Right atrium auricular region (tissue), 2 donors: ENCODE measurements at regions not wholly inside any gene's neighbourhood (a gene's known extent, or its start where the extent isn't known, plus 50 kb on each side); places are given as distances from the start of the nearest gene placed in this dataset.

Source experiments
- DNase-seq: peaks from one replicate; pipeline ENCODE4 v3.0.0-alpha.2; 2019; ENCODE audit warnings: low spot score
- H3K27ac ChIP-seq, 2 donors: fragments of 200-600 bp; sonication (generic); 1 replicate in 1 of 2; 2 replicates in 1 of 2; pipeline ENCODE4 v1.5.1; 2016 to 2019
- H3K27me3 ChIP-seq, 2 donors: fragments of 200-600 bp; sonication (generic); one replicate each; pipeline versions ENCODE4 v1.5.1 to v1.6.0; 2017 to 2019
- H3K36me3 ChIP-seq: fragments of 200-600 bp; sonication (generic); one replicate; pipeline ENCODE4 v1.5.1; 2016
- H3K4me1 ChIP-seq, 2 donors: fragments of 200-600 bp; sonication (generic); one replicate each; pipeline versions ENCODE4 v1.5.1 to v1.6.0; 2017 to 2019
- H3K4me3 ChIP-seq, 2 donors: fragments of 200-600 bp; sonication (generic); 1 replicate in 1 of 2; 2 replicates in 1 of 2; pipeline ENCODE4 v1.5.1; 2017 to 2019; ENCODE audit warnings: mild to moderate bottlenecking in 1 of 2, moderate library complexity in 1 of 2
- H3K9me3 ChIP-seq, 2 donors: fragments of 200-600 bp; sonication (generic); one replicate each; pipeline ENCODE4 v1.5.1; 2019
- TF ChIP-seq, protein P1 (sequence below), 2 donors: fragments of 200-600 bp; sonication (generic); IDR thresholded peaks; one replicate each; pipeline ENCODE4 v1.5.1; 2019; ENCODE audit warnings: antibody characterized with exemption in 2 of 2

GRCh38 chr9:26710008-26710407 lies 182.6 kb downstream of the CAAP1 start:
- no peak overlapping the region for H3K27ac ChIP-seq
- TF ChIP-seq, protein P1, sequence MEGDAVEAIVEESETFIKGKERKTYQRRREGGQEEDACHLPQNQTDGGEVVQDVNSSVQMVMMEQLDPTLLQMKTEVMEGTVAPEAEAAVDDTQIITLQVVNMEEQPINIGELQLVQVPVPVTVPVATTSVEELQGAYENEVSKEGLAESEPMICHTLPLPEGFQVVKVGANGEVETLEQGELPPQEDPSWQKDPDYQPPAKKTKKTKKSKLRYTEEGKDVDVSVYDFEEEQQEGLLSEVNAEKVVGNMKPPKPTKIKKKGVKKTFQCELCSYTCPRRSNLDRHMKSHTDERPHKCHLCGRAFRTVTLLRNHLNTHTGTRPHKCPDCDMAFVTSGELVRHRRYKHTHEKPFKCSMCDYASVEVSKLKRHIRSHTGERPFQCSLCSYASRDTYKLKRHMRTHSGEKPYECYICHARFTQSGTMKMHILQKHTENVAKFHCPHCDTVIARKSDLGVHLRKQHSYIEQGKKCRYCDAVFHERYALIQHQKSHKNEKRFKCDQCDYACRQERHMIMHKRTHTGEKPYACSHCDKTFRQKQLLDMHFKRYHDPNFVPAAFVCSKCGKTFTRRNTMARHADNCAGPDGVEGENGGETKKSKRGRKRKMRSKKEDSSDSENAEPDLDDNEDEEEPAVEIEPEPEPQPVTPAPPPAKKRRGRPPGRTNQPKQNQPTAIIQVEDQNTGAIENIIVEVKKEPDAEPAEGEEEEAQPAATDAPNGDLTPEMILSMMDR (IDR thresholded peaks at IDR 0.05), result no peak
- H3K36me3 ChIP-seq, result no peaks in the 10 kb centered on the region
- H3K4me1 ChIP-seq, result no peaks in the 10 kb centered on the region
- H3K27me3 ChIP-seq, result no peaks in the 10 kb centered on the region
- no peak for DNase-seq
- no peaks in the 10 kb centered on the region for H3K9me3 ChIP-seq
- H3K4me3 ChIP-seq, result no peak overlapping the region

DNA sequence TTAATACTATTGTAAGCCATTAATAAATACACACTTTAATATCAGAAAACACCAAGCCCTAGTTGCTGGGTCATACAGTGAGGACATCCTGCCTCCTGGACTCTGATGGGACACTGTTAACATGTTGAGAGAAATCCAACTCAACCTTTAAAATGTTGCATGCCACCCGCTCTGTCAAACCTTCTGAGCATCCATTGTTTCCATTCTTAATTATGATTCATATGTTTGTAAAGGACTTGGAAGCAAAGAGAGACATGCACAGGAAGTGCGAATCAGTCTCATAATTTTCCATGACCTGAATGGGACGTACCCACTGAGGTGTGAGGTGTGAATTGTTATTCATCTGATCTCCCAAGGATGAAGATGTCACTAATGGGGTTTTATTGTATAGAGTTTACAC lies 186.4 kb downstream of the CAAP1 start:
- no peaks in the 10 kb centered on the region for H3K4me1 ChIP-seq
- no peak overlapping the region for H3K27ac ChIP-seq
- no peak overlapping the region for H3K4me3 ChIP-seq
- no peaks in the 10 kb centered on the region for H3K9me3 ChIP-seq
- TF ChIP-seq, protein P1 (IDR thresholded peaks at IDR 0.05), result no peak
- DNase-seq, result no peak
- no peaks in the 10 kb centered on the region for H3K36me3 ChIP-seq
- H3K27me3 ChIP-seq, result no peaks in the 10 kb centered on the region

GRCh38 chr9:26695298-26695622 lies 197.3 kb downstream of the CAAP1 start:
- Histone ChIP-seq H3K4me1 (no peaks in the 10 kb centered on the region), H3K36me3 (no peaks in the 10 kb centered on the region), H3K4me3 (no peak overlapping the region), H3K27me3 (no peaks in the 10 kb centered on the region), H3K27ac (no peak overlapping the region), H3K9me3 (peaks cover 0 to 14% of the 10 kb centered on the region in 2 donors)
- DNase-seq, result no peak
- TF ChIP-seq, protein P1 (IDR thresholded peaks at IDR 0.05), result no peak

- peaks cover 0 to 14% of the 10 kb centered on the region in 2 donors for H3K9me3 ChIP-seq
- no peaks in the 10 kb centered on the region for H3K36me3 ChIP-seq
- no peak overlapping the region for H3K27ac ChIP-seq
- TF ChIP-seq, protein P1 (IDR thresholded peaks at IDR 0.05), result no peak
- H3K27me3 ChIP-seq, result no peaks in the 10 kb centered on the region
- no peaks in the 10 kb centered on the region for H3K4me1 ChIP-seq
- no peak for DNase-seq
- H3K4me3 ChIP-seq, result no peak overlapping the region
Measured at GRCh38 chr9:26694381-26695297, 198.0 kb downstream of the CAAP1 start.

GRCh38 chr9:26689041-26689440 lies 203.6 kb downstream of the CAAP1 start:
- no peak overlapping the region for H3K4me3 ChIP-seq
- no peak overlapping the region for H3K27ac ChIP-seq
- H3K36me3 ChIP-seq, result no peaks in the 10 kb centered on the region
- H3K4me1 ChIP-seq, result no peaks in the 10 kb centered on the region
- H3K9me3 ChIP-seq, result no peaks in the 10 kb centered on the region
- DNase-seq, result no peak
- TF ChIP-seq, protein P1 (IDR thresholded peaks at IDR 0.05), result no peak
- H3K27me3 ChIP-seq, result no peaks in the 10 kb centered on the region

GRCh38 chr9:26687421-26687820 lies 205.2 kb downstream of the CAAP1 start:
- no peaks in the 10 kb centered on the region for H3K9me3 ChIP-seq
- no peak overlapping the region for H3K27ac ChIP-seq
- H3K36me3 ChIP-seq, result no peaks in the 10 kb centered on the region
- TF ChIP-seq, protein P1 (IDR thresholded peaks at IDR 0.05), result no peak
- no peaks in the 10 kb centered on the region for H3K27me3 ChIP-seq
- DNase-seq, result no peak
- H3K4me3 ChIP-seq, result no peak overlapping the region
- H3K4me1 ChIP-seq, result no peaks in the 10 kb centered on the region
